ENCODE measurements at regions not wholly inside any gene's neighbourhood (a gene's known extent, or its start where the extent isn't known, plus 50 kb on each side); places are given as distances from the start of the nearest gene placed in this dataset.

DNA sequence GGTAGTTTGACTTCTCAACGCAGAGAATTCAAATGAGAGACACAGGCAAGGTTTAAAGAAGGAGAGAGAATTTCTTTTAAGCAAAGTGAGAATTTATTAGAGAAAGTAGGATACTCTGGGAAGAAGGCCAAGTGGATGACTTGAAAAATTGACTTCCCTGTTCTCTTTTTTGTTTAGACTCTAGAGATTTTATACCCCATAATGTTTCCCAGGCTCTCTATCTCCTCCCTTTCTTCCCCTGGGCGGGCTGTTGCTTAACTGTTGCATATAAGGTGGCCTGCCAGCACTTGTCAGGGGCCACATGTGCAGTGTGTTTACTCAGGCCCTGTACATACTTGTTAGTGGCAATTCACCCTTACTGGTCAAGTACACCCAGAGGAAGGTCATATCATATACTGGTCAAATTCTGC lies 403.7 kb downstream of the SLC6A15 start:
- TF ChIP-seq, protein P1, sequence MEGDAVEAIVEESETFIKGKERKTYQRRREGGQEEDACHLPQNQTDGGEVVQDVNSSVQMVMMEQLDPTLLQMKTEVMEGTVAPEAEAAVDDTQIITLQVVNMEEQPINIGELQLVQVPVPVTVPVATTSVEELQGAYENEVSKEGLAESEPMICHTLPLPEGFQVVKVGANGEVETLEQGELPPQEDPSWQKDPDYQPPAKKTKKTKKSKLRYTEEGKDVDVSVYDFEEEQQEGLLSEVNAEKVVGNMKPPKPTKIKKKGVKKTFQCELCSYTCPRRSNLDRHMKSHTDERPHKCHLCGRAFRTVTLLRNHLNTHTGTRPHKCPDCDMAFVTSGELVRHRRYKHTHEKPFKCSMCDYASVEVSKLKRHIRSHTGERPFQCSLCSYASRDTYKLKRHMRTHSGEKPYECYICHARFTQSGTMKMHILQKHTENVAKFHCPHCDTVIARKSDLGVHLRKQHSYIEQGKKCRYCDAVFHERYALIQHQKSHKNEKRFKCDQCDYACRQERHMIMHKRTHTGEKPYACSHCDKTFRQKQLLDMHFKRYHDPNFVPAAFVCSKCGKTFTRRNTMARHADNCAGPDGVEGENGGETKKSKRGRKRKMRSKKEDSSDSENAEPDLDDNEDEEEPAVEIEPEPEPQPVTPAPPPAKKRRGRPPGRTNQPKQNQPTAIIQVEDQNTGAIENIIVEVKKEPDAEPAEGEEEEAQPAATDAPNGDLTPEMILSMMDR (IDR thresholded peaks at IDR 0.05) = no peak
- TF ChIP-seq EP300 (IDR thresholded peaks at IDR 0.05) (no peak), POLR2A (IDR thresholded peaks at IDR 0.05) (no peak), POLR2AphosphoS5 (IDR thresholded peaks at IDR 0.05) (no peak)
